SKM-1 treated with dmso at 0.1 percent for 144 hours (cell line): ENCODE measurements at regions not wholly inside any gene's neighbourhood (a gene's known extent, or its start where the extent isn't known, plus 50 kb on each side); places are given as distances from the start of the nearest gene placed in this dataset.

ENCODE experiments used
- DNase-seq: peaks from one replicate; lab custom pipeline; 2025; ENCODE audit not compliant: unreplicated experiment; lab: John Stamatoyannopoulos, UW

DNA sequence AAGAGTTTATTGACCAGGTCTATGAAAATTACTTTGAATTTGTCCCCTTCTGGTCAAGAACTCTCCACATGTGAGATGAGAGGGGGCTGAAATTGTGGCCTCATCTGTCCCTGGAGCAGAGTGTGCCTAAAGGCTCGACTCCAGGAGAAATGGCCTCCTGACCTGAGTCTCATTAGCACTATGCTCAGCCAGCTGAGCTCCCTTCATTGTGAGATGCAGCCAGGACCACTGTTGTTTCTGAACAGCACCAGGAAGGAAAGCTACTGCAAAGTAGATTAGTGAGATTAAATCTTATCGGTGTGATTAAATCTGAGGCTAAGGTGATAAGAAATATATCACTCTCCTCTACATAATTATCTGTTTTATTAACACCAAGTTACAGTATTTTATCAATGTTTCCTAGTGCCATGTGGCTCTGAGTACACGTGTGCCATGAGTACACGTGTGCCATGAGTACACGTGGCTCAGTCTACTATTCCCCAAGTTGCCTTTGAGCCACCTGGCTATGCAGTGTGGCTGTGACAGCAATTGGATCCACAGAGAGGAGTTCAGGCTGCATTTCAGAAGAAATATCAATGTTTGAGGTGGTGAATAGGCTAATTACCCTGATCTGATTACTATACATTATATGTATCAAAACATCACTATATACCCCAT, 126.9 kb downstream of the IPMK start:
- no peak for DNase-seq

DNA sequence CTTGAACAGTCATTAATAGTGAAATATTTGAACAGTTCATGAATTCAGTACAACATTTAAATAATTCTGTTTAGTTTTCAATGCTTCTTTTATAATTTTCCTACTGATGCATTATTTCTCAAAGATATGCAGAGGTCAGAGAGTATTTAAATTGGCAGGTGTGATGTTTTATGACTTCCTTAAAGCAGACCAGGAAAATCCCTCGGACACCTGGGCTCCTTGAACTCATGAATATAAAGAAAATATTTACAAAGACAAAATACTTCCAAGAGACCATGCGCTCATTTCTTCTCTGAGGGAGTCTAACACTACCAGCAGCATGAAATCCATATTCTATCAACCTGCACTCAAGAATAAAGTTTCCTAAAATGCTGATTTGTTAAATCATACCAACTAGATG, 127.6 kb downstream of the IPMK start:
- DNase-seq: no peak

GRCh38 chr10:58137813-58138212, 129.9 kb downstream of the IPMK start:
- DNase-seq: no peak

GRCh38 chr10:58115218-58116050, 152.3 kb downstream of the IPMK start:
- no peak for DNase-seq

GRCh38 chr10:58109731-58110130, 158.0 kb downstream of the IPMK start:
- DNase-seq: no peak

- DNase-seq: no peak
Observed at GRCh38 chr10:58107506-58107905, 160.2 kb downstream of the IPMK start.

DNA sequence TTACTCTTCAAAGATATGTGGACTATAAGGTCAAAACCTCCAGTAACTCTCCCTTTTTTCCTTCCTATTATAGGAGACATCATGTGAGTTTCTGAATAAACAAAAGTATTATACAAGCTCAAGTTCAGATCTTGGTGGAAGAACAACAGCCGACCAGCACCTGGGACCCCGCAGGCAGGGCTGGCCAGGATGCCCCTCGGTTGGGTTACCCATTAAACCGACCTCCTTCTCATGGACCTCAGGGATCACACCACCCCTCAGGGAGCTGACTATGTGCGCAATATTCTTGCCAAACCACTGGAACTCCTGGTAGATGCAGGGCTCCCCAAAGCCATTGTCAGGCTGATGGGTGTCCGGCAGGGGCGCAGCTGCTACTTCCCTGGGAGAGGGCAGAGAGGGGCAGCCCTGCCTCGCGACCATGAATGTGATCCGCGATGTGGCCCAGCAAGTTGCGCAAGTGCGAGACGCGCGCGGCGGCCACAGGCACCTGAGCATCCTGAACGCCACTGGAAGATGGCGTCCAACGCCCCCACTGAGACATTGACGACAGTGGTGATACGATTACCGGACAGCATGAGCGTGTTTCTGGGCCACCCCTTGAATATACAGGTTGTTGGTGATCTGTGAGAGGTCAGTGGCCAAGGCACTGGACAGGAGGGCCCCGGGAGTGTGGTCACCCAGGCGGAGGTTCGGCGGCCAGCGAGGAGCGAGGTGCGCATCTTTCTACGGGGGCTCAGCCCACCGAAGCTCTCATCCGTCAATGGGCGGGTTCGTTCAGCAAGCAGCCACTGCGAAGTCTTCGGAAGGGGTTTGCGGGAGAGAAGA, 161.3 kb downstream of the IPMK start:
- no peak for DNase-seq

- no peak for DNase-seq
Observed at GRCh38 chr10:58104351-58104751, 163.3 kb downstream of the IPMK start.

GRCh38 chr10:58102897-58103296, 164.8 kb downstream of the IPMK start:
- no peak for DNase-seq

DNA sequence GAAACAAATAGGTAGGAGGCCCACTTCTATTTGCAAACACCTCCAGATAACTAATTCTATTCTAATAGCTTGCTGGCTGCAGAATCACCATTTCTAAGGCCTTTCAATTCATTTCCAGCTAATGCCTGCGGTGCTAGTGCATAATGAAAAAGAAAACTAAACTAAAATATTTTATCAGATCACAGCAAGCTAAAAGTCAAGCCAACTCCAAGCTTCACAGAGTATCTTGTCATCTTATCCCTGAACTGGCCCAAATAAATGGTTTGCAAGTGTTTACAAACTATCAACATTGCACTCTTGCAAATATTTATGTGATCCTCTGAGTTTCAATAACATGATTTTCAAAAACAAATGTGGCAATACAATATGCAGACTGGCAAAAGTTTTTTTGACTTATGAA, 166.0 kb downstream of the IPMK start:
- DNase-seq: no peak

DNA sequence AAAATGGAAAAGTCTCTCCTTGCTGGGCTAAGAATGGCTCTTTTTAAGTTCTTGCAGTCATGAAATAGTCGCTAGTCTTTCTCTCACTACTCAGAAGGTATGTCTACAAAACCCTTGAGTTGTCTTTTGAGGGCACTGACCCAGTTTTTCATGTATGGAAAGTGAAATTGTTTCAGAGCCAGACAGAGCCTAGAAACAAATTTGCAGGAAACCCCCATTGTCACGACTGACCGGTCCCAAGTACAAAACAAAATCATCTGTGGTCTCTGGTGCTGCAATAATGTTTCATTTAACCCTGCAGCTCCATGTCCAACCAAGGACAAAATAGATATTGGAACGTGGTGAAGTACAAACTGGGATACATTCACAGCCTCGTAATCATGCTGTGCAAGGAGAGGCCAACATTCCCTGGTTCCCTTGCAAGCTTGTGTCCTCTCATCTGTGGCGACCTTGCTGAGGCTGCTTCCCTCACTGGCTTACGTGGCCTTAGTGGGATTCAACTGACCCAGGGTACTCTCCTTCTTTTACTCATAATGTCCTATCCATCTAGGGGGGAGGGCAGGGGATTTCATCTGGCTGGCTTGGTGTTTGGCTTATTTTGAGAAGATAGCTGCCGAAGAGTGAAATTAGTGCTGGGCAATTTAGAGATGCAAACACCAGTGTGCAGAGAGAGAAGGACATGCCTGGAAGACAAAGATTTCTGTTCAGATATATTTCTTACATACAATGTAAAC, 172.5 kb downstream of the IPMK start:
- DNase-seq: no peak

GRCh38 chr10:58091886-58092285, 175.8 kb downstream of the IPMK start:
- no peak for DNase-seq

DNA sequence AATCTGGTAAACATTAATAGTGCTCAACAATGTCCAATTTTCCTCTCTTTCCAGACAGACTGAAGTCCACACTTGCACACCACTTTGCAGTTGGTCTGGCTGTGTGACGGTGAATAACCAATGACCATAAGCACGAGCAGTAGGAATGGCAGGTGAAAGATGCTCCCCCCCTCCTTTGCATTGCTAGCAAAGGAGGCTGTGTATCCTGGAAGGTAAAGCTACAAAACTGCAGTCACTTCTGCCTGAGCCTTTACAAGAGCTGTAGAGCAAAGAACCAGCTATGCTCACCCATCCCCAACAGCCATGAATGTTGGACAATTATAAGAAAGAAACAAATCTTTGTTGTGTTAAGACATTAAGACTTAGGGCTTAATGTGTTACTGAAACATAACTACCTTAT, 178.0 kb downstream of the IPMK start:
- DNase-seq: no peak

DNA sequence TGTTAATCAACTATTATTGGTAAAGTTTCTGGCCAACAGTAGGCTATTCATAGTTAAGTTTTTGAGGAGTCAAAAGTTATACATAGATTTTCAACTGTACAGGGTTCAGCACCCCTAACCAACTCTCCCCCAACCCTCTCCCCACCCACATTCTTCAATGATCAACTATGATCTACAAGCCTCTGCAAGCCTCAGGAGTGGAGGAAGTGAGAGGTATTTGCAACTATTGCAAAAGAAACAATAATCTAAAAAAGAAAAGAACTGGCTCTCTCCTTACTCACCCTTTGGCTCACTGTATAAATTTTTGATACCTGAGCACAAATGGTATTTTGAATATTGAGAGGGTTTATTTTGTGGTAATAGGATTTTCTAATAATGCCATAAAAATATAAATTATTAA, 179.8 kb downstream of the IPMK start:
- DNase-seq: no peak

DNA sequence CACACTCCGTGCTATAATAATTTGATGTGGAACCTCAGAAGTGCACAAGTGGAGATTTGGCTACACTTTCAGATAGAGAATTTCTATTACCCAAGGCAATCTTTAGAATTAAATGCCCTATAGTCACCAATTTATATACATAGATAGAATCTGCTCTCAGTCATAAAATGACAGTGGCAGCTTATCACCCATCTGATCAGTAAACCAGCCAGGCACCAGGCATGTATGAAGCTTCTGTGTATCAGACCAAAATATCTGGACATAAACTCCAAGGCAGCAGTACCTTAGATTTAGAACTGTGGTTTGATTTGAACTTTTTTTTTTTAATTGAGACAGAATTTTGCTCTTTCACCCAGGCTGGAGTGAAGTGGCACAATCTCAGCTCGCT, 180.9 kb downstream of the IPMK start:
- DNase-seq: no peak

GRCh38 chr10:58086144-58086762, 181.4 kb downstream of the IPMK start:
- no peak for DNase-seq

DNA sequence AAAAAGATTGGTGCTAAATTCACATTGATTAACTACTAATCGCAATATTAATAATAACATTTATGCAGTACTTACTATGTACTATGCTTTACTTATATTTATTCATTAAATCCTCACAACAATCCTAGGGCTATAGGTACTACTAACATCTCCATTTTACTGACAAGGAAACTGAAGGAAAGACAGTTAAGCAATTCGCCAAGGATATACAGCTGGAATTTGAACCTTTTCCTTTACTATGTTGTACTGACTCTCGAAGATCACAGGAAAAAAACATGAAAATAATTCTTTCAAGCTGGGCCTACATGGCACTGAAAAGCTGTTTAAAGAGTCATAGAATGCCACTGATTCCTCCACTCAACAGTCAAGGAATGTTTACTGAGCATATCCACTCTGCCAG, 185.4 kb downstream of the IPMK start:
- DNase-seq: no peak

- no peak for DNase-seq
Observed at GRCh38 chr10:58081353-58081752, 186.3 kb downstream of the IPMK start.

DNA sequence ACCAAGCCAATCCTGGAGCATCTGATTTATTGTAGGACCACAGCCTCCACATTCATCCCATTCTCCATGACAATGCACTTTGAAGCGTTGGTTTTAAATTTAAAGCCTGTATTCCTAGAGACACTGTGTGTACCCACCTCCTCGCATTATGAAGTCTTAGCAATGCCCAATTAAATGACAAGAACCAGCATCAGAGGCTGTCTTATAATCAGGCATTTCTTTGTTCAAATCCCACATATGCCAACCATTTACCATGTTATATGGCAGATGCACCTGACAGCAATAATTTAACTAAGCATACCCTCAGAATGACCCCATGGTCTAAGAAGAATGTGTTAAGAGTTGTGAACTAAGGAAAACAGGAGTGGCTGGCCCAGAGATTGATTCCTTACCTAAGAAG, 188.2 kb downstream of the IPMK start:
- DNase-seq: no peak

DNA sequence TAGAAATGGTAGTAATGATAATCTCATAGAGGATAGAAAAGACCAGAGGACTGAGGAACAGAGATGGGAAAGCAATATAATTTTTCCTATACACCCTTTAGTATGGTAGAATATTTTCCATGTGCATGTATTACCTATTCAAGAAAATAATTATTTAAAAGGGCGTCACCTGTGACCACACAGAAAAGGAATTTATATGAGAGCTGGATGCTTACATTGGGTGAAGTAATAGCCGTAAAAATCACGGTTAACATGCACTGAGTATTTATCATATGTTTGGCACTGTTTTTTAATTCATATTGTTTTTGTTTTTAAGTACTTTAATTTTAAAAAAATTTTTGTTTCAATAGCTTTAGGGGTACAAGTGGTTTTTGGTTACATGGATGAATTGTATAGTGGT, 195.1 kb downstream of the IPMK start:
- no peak for DNase-seq

- no peak for DNase-seq
Observed at GRCh38 chr10:58070956-58071355, 196.7 kb downstream of the IPMK start.
